ENCODE measurements at regions not wholly inside any gene's neighbourhood (a gene's known extent, or its start where the extent isn't known, plus 50 kb on each side); places are given as distances from the start of the nearest gene placed in this dataset.

DNA sequence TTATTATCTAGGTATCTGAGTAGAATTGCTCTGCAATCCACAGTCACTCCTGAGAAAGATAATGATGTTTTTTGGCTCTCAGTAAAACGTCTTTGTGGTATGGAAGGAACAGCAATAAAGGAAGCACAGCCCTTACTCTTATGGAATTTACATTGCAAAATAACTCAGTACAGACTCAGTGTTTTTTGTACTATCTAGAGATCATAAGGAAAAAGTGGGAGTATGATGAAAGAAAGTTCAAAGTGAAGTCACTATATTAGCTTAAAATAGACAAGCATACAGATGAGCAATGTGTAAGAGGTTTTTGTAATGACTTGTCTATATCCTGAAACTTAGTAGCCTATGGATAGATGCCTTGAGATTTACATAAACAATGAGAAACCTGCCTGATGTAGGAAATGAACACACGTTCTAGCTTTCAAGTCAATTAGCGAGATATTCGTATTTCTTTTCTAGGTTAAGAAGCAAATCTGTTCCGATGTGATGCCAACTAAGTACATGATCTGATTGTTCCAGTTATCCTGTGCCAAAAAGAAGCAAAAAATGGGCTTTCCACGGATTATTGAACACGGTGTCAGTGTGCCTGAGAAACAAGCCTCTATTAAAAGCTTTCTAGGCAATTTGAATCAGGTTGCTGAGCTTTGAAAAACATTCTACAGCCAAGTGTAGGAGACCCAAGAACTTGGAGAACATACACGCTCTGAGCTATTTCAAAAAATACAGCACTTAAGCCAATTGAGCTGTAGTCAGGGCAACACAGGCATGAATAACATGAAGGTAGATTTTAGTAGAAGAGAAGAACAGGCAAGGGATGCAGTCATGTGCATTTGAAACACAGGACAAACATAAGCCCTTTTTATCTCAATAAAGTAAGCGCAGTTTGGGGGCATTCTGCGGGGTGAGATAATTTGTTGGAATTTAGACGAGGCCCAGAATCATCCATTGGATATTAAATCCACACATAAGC lies 86.3 kb upstream of the TAF11L2 start:
- Histone ChIP-seq H3K9ac (ENCODE audit: low read length in 3 of 3) (no peak overlapping the region), H3K27ac (ENCODE audit: low read depth in 2 of 2, low read length in 2 of 2) (no peak overlapping the region), H3K4me3 (ENCODE audit: low read length in 3 of 3) (no peak overlapping the region), H3K36me3 (ENCODE audit: control insufficient read depth in 2 of 3, insufficient read depth in 3 of 3, low read length in 3 of 3) (no peaks in the 10 kb centered on the region), H3K4me1 (ENCODE audit: control insufficient read depth in 2 of 3, insufficient read depth in 2 of 3, low read depth in 1 of 3, low read length in 3 of 3) (no peaks in the 10 kb centered on the region), H3K27me3 (ENCODE audit: control insufficient read depth, insufficient read depth, low read length) (no peaks in the 10 kb centered on the region), H3K9me3 (ENCODE audit: control insufficient read depth in 2 of 3, insufficient read depth in 1 of 3, low read length in 3 of 3) (no peaks in the 10 kb centered on the region)
- intact Hi-C loops (cut with DNase I) = no loop called here
- DNase-seq = no peak
- TF ChIP-seq, protein P1, sequence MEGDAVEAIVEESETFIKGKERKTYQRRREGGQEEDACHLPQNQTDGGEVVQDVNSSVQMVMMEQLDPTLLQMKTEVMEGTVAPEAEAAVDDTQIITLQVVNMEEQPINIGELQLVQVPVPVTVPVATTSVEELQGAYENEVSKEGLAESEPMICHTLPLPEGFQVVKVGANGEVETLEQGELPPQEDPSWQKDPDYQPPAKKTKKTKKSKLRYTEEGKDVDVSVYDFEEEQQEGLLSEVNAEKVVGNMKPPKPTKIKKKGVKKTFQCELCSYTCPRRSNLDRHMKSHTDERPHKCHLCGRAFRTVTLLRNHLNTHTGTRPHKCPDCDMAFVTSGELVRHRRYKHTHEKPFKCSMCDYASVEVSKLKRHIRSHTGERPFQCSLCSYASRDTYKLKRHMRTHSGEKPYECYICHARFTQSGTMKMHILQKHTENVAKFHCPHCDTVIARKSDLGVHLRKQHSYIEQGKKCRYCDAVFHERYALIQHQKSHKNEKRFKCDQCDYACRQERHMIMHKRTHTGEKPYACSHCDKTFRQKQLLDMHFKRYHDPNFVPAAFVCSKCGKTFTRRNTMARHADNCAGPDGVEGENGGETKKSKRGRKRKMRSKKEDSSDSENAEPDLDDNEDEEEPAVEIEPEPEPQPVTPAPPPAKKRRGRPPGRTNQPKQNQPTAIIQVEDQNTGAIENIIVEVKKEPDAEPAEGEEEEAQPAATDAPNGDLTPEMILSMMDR (IDR thresholded peaks at IDR 0.05; ENCODE audit: borderline replicate concordance, extremely low read depth, insufficient read depth) = no peak
- no peak for FAIRE-seq

DNA sequence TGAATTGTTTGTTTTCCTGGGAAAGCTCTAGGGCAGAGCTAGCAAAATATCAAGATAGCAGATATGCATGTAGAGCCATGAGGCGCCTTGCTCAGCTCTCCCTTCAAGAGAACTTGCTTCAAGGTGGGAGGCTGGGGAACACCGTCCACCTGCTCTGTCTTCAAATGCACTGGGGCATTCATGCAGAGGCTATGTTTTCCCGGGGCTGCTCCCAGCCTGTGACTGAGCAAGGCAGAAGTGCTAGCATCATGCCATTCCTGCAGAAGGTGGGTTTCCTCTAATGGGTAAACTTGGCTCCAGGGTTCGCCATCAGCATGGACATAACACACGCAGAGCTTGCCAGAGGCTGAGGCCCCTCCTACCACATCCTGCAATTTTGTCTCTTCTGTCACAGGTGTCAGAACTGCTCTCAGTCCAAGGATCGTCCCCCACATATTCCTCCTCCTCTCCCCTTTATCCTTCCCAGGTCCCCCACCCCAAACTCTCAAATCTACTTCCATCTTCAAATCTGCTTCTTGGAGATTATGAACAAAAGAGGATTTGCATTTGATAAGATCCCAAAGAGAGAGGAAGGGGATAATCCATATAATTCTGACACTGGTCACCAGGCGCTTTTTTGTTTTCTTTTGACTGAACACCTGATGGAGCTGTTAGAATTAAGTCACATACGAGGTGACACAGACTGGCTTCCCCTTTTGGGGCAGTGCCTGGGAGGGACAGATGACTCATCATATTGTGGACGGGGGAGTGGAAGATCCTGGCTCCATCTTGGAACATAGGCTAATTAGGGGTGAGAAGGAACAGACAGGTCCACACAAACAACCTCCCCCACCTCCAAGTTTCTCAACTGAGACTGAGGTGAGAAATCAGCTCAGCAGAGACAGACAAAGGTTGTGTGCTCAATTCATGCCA lies 85.0 kb upstream of the TAF11L2 start:
- no peak overlapping the region for H3K27ac ChIP-seq (ENCODE audit: low read depth in 2 of 2, low read length in 2 of 2)

DNA sequence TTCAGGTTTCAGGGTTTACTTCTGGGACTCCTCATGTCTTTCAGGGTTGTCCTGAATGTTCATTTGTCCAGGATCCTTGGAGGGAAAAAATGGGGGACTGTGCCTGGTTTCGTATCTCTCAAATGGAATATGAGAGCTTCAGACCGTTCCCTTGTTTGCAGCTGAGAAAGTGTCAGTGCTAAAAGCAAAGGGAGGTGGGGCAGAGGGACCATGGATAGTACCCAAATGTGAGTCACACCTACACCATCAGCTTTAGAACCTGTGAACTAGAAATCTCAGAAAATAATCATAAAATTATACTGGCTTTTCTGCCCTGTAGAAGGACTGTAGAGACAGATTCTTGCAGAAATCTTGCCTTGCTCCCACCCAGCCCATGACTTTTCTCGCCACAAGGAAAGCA lies 84.3 kb upstream of the TAF11L2 start:
- Histone ChIP-seq H3K36me3 (ENCODE audit: control insufficient read depth in 2 of 3, insufficient read depth in 3 of 3, low read length in 3 of 3) (no peaks in the 10 kb centered on the region), H3K9ac (ENCODE audit: low read length in 3 of 3) (no peak overlapping the region), H3K27ac (ENCODE audit: low read depth in 2 of 2, low read length in 2 of 2) (no peak overlapping the region), H3K4me3 (ENCODE audit: low read length in 3 of 3) (no peak overlapping the region), H3K4me1 (ENCODE audit: control insufficient read depth in 2 of 3, insufficient read depth in 2 of 3, low read depth in 1 of 3, low read length in 3 of 3) (no peaks in the 10 kb centered on the region), H3K9me3 (ENCODE audit: control insufficient read depth in 2 of 3, insufficient read depth in 1 of 3, low read length in 3 of 3) (no peaks in the 10 kb centered on the region), H3K27me3 (ENCODE audit: control insufficient read depth, insufficient read depth, low read length) (no peaks in the 10 kb centered on the region)
- TF ChIP-seq, protein P1 (IDR thresholded peaks at IDR 0.05; ENCODE audit: borderline replicate concordance, extremely low read depth, insufficient read depth) = no peak
- DNase-seq (no peak), FAIRE-seq (no peak)
- intact Hi-C loops (cut with DNase I) = no loop called here

More for the DNA sequence above, 85.0 kb upstream of the TAF11L2 start:
- no peaks in the 10 kb centered on the region for H3K4me1 ChIP-seq (ENCODE audit: control insufficient read depth in 2 of 3, insufficient read depth in 2 of 3, low read depth in 1 of 3, low read length in 3 of 3)
- H3K4me3 ChIP-seq (ENCODE audit: low read length in 3 of 3) = no peak overlapping the region
- FAIRE-seq (no peak), DNase-seq (peak in 4 of 5 donors; percentile 34 to 67 (median 54))
- no peaks in the 10 kb centered on the region for H3K36me3 ChIP-seq (ENCODE audit: control insufficient read depth in 2 of 3, insufficient read depth in 3 of 3, low read length in 3 of 3)
- H3K9ac ChIP-seq (ENCODE audit: low read length in 3 of 3) = no peak overlapping the region
- H3K9me3 ChIP-seq (ENCODE audit: control insufficient read depth in 2 of 3, insufficient read depth in 1 of 3, low read length in 3 of 3) = no peaks in the 10 kb centered on the region
- intact Hi-C loops (cut with DNase I) = no loop called here
- H3K27me3 ChIP-seq (ENCODE audit: control insufficient read depth, insufficient read depth, low read length) = no peaks in the 10 kb centered on the region
- TF ChIP-seq, protein P1 (IDR thresholded peaks at IDR 0.05; ENCODE audit: borderline replicate concordance, extremely low read depth, insufficient read depth) = no peak
